ENCODE measurements at regions not wholly inside any gene's neighbourhood (a gene's known extent, or its start where the extent isn't known, plus 50 kb on each side); places are given as distances from the start of the nearest gene placed in this dataset.

DNA sequence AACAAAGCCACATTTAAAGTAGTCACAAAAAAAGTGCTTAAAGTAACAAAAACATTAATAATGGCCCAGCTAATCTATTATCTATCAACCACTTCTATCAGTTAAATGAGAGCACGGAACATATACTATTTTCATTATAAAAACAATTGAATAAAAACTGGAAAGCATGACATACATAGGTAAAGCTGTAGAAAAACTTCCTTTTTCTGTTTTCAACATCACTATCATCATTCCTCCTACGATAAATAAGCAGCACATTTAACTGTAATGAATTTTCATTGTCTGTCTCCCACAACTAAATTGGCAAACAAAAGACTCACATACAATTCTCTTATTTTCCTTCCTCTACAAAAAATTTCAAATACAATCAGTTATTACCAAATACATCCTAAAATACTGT lies 96.4 kb upstream of the DPH5 start:
- Histone ChIP-seq H3K4me1 (ENCODE audit: insufficient read depth) (no peaks in the 10 kb centered on the region), H3K4me3 (no peak overlapping the region), H3K27ac (ENCODE audit: low read depth) (no peak overlapping the region), H3K27me3 (ENCODE audit: insufficient read depth) (no peaks in the 10 kb centered on the region), H4K20me1 (replicated peaks; ENCODE audit: insufficient read depth) (no peaks in the 10 kb centered on the region), H3K4me2 (no peak overlapping the region), H3K36me3 (ENCODE audit: insufficient read depth) (no peaks in the 10 kb centered on the region), H3F3A (replicated peaks; ENCODE audit: low read depth) (no peaks in the 10 kb centered on the region), H3K9me2 (ENCODE audit: insufficient read depth) (no peaks in the 10 kb centered on the region), H3K79me2 (replicated peaks; ENCODE audit: insufficient read depth) (no peaks in the 10 kb centered on the region), H2AFZ (no peak overlapping the region)
- Mint-ChIP-seq H3K27me3 (ENCODE audit: insufficient read depth, low read depth, poor library complexity) (peaks cover 1% of the 10 kb centered on the region), H3K36me3 (ENCODE audit: low read depth) (no peaks in the 10 kb centered on the region), H3K4me3 (no peak overlapping the region), H3K4me1 (no peaks in the 10 kb centered on the region), H3K9me3 (no peaks in the 10 kb centered on the region), H3K27ac (no peak overlapping the region)
- TF ChIP-seq JUNB (IDR thresholded peaks at IDR 0.05; ENCODE audit: unreplicated experiment) (no peak), NANOG (IDR thresholded peaks at IDR 0.05; ENCODE audit: borderline replicate concordance) (no peak), EZH2phosphoT487 (IDR thresholded peaks at IDR 0.05; ENCODE audit: unreplicated experiment) (no peak), STAT1 (IDR thresholded peaks at IDR 0.05; ENCODE audit: unreplicated experiment) (no peak), ZNF331 (CRISPR knock-in tag; IDR thresholded peaks at IDR 0.05; ENCODE audit: low read depth) (no peak)
- TF ChIP-seq, protein P1, sequence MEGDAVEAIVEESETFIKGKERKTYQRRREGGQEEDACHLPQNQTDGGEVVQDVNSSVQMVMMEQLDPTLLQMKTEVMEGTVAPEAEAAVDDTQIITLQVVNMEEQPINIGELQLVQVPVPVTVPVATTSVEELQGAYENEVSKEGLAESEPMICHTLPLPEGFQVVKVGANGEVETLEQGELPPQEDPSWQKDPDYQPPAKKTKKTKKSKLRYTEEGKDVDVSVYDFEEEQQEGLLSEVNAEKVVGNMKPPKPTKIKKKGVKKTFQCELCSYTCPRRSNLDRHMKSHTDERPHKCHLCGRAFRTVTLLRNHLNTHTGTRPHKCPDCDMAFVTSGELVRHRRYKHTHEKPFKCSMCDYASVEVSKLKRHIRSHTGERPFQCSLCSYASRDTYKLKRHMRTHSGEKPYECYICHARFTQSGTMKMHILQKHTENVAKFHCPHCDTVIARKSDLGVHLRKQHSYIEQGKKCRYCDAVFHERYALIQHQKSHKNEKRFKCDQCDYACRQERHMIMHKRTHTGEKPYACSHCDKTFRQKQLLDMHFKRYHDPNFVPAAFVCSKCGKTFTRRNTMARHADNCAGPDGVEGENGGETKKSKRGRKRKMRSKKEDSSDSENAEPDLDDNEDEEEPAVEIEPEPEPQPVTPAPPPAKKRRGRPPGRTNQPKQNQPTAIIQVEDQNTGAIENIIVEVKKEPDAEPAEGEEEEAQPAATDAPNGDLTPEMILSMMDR (conservative IDR thresholded peaks at IDR 0.05; ENCODE audit: low read depth in 2 of 2), result no peak
- ATAC-seq (no peak), DNase-seq (ENCODE audit: low spot score) (no peak)

- H3F3A ChIP-seq (replicated peaks; ENCODE audit: low read depth), result no peaks in the 10 kb centered on the region
- DNase-seq (ENCODE audit: low spot score) (no peak), ATAC-seq (no peak)
- no peaks in the 10 kb centered on the region for H4K20me1 ChIP-seq (replicated peaks; ENCODE audit: insufficient read depth)
- Mint-ChIP-seq H3K4me3 (no peak overlapping the region), H3K36me3 (ENCODE audit: low read depth) (no peaks in the 10 kb centered on the region), H3K27ac (no peak overlapping the region), H3K4me1 (no peaks in the 10 kb centered on the region), H3K27me3 (ENCODE audit: insufficient read depth, low read depth, poor library complexity) (peaks cover 1% of the 10 kb centered on the region), H3K9me3 (no peaks in the 10 kb centered on the region)
- no peaks in the 10 kb centered on the region for H3K9me2 ChIP-seq (ENCODE audit: insufficient read depth)
- no peak overlapping the region for H3K4me2 ChIP-seq
- no peaks in the 10 kb centered on the region for H3K27me3 ChIP-seq (ENCODE audit: insufficient read depth)
- TF ChIP-seq EZH2 (IDR thresholded peaks at IDR 0.05; ENCODE audit: low read depth, unreplicated experiment) (no peak), EZH2phosphoT487 (IDR thresholded peaks at IDR 0.05; ENCODE audit: unreplicated experiment) (no peak), POLR2AphosphoS5 (IDR thresholded peaks at IDR 0.05; ENCODE audit: low read depth) (no peak), ZNF114 (CRISPR knock-in tag; IDR thresholded peaks at IDR 0.05) (no peak)
- TF ChIP-seq, protein P1 (conservative IDR thresholded peaks at IDR 0.05; ENCODE audit: low read depth in 2 of 2), result no peak
- H3K27ac ChIP-seq (ENCODE audit: low read depth), result no peak overlapping the region
- no peak overlapping the region for H3K4me3 ChIP-seq
- no peaks in the 10 kb centered on the region for H3K79me2 ChIP-seq (replicated peaks; ENCODE audit: insufficient read depth)
- no peaks in the 10 kb centered on the region for H3K36me3 ChIP-seq (ENCODE audit: insufficient read depth)
- H3K4me1 ChIP-seq (ENCODE audit: insufficient read depth), result no peaks in the 10 kb centered on the region
- H2AFZ ChIP-seq, result no peak overlapping the region
Measured at GRCh38 chr1:101121504-101121903, 95.9 kb upstream of the DPH5 start.

All from GM23338 (cell line).